GM23338 (cell line): ENCODE measurements at regions not wholly inside any gene's neighbourhood (a gene's known extent, or its start where the extent isn't known, plus 50 kb on each side); places are given as distances from the start of the nearest gene placed in this dataset.

ENCODE experiments used
- CREB1 ChIP-seq: fragments of 250-450 bp; sonication (Bioruptor Pico); IDR thresholded peaks from 2 replicates; pipeline ENCODE4 v1.5.0; 2020; ENCODE audit warnings: low read depth, mild to moderate bottlenecking, moderate library complexity
- EZH2 ChIP-seq: fragments of 200-600 bp; sonication (generic); IDR thresholded peaks from one replicate; pipeline ENCODE4 v1.8.0; 2017; ENCODE audit warnings: antibody characterized with exemption, mild to moderate bottlenecking, low read depth; ENCODE audit not compliant: unreplicated experiment
- EZH2phosphoT487 ChIP-seq: fragments of 200-600 bp; sonication (generic); IDR thresholded peaks from one replicate; pipeline ENCODE4 v1.8.1; 2018; ENCODE audit warnings: antibody characterized with exemption; ENCODE audit not compliant: unreplicated experiment
- JUNB ChIP-seq: IDR thresholded peaks from one replicate; pipeline ENCODE4 v1.6.1; 2016; ENCODE audit warnings: antibody characterized with exemption; ENCODE audit not compliant: unreplicated experiment
- NANOG ChIP-seq: IDR thresholded peaks from 2 replicates; pipeline ENCODE4 v1.6.1; 2016; ENCODE audit warnings: antibody characterized with exemption, borderline replicate concordance
- POLR2AphosphoS5 ChIP-seq: IDR thresholded peaks from 2 replicates; pipeline ENCODE4 v1.6.1; 2016; ENCODE audit warnings: antibody characterized with exemption, low read depth
- STAT1 ChIP-seq: IDR thresholded peaks from one replicate; pipeline ENCODE4 v1.6.1; 2016; ENCODE audit warnings: antibody characterized with exemption; ENCODE audit not compliant: unreplicated experiment
- ZNF114 ChIP-seq: fragments of 250-450 bp; sonication (Bioruptor Pico); IDR thresholded peaks from 2 replicates; pipeline ENCODE4 v1.5.0; 2020; ENCODE audit warnings: mild to moderate bottlenecking, moderate library complexity
- TF ChIP-seq, protein P1 (sequence below), 2 experiments: fragments of 200-600 bp in 1 of 2; sonication (generic) in 1 of 2; conservative IDR thresholded peaks; 2 replicates each; pipeline versions ENCODE4 v1.5.1 to v1.6.1; 2016 to 2017; ENCODE audit warnings: antibody characterized with exemption in 2 of 2, low read depth in 2 of 2, mild to moderate bottlenecking in 2 of 2, moderate library complexity in 1 of 2
- TF ChIP-seq, protein P2 (sequence below): IDR thresholded peaks from one replicate; pipeline ENCODE4 v1.6.1; 2018; ENCODE audit warnings: antibody characterized with exemption; ENCODE audit not compliant: unreplicated experiment
- TF ChIP-seq, protein P3 (sequence below): IDR thresholded peaks from 2 replicates; pipeline ENCODE4 v1.6.1; 2016; ENCODE audit warnings: antibody characterized with exemption
- TF ChIP-seq, protein P4 (sequence below): fragments of 250-450 bp; sonication (Bioruptor Pico); IDR thresholded peaks from 2 replicates; pipeline ENCODE4 v1.5.0; 2020; ENCODE audit warnings: mild to moderate bottlenecking, moderate library complexity

DNA sequence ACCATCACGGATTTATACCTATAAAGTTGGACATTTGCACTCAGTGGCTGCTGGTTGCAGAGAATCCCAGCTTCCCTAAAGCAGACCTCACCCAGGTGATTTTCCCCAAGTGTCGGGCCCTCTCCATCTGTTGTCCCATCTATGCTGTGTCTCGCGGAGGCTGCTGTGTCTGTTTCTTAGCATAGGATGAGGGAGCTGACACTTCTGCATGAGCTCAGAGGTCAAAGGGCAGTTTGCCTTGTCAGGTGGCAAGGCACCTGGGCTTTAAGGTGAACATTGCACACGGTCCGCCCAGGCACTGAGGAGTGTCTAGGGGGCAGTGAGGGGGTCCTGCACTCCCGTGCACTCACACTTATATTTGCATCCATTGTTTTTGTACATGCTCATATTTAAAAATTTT is 151.6 kb downstream of the ZIC5 start:
- TF ChIP-seq, protein P1, sequence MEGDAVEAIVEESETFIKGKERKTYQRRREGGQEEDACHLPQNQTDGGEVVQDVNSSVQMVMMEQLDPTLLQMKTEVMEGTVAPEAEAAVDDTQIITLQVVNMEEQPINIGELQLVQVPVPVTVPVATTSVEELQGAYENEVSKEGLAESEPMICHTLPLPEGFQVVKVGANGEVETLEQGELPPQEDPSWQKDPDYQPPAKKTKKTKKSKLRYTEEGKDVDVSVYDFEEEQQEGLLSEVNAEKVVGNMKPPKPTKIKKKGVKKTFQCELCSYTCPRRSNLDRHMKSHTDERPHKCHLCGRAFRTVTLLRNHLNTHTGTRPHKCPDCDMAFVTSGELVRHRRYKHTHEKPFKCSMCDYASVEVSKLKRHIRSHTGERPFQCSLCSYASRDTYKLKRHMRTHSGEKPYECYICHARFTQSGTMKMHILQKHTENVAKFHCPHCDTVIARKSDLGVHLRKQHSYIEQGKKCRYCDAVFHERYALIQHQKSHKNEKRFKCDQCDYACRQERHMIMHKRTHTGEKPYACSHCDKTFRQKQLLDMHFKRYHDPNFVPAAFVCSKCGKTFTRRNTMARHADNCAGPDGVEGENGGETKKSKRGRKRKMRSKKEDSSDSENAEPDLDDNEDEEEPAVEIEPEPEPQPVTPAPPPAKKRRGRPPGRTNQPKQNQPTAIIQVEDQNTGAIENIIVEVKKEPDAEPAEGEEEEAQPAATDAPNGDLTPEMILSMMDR (conservative IDR thresholded peaks at IDR 0.05; ENCODE audit: low read depth in 2 of 2): no peak
- TF ChIP-seq EZH2phosphoT487 (no peak), ZNF114 (CRISPR knock-in tag) (no peak), CREB1 (no peak), EZH2 (no peak), POLR2AphosphoS5 (no peak), JUNB (no peak), NANOG (no peak), STAT1 (no peak)
- TF ChIP-seq, protein P2, sequence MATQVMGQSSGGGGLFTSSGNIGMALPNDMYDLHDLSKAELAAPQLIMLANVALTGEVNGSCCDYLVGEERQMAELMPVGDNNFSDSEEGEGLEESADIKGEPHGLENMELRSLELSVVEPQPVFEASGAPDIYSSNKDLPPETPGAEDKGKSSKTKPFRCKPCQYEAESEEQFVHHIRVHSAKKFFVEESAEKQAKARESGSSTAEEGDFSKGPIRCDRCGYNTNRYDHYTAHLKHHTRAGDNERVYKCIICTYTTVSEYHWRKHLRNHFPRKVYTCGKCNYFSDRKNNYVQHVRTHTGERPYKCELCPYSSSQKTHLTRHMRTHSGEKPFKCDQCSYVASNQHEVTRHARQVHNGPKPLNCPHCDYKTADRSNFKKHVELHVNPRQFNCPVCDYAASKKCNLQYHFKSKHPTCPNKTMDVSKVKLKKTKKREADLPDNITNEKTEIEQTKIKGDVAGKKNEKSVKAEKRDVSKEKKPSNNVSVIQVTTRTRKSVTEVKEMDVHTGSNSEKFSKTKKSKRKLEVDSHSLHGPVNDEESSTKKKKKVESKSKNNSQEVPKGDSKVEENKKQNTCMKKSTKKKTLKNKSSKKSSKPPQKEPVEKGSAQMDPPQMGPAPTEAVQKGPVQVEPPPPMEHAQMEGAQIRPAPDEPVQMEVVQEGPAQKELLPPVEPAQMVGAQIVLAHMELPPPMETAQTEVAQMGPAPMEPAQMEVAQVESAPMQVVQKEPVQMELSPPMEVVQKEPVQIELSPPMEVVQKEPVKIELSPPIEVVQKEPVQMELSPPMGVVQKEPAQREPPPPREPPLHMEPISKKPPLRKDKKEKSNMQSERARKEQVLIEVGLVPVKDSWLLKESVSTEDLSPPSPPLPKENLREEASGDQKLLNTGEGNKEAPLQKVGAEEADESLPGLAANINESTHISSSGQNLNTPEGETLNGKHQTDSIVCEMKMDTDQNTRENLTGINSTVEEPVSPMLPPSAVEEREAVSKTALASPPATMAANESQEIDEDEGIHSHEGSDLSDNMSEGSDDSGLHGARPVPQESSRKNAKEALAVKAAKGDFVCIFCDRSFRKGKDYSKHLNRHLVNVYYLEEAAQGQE: no peak
- TF ChIP-seq, protein P3, sequence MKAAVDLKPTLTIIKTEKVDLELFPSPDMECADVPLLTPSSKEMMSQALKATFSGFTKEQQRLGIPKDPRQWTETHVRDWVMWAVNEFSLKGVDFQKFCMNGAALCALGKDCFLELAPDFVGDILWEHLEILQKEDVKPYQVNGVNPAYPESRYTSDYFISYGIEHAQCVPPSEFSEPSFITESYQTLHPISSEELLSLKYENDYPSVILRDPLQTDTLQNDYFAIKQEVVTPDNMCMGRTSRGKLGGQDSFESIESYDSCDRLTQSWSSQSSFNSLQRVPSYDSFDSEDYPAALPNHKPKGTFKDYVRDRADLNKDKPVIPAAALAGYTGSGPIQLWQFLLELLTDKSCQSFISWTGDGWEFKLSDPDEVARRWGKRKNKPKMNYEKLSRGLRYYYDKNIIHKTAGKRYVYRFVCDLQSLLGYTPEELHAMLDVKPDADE: no peak
- TF ChIP-seq, protein P4, sequence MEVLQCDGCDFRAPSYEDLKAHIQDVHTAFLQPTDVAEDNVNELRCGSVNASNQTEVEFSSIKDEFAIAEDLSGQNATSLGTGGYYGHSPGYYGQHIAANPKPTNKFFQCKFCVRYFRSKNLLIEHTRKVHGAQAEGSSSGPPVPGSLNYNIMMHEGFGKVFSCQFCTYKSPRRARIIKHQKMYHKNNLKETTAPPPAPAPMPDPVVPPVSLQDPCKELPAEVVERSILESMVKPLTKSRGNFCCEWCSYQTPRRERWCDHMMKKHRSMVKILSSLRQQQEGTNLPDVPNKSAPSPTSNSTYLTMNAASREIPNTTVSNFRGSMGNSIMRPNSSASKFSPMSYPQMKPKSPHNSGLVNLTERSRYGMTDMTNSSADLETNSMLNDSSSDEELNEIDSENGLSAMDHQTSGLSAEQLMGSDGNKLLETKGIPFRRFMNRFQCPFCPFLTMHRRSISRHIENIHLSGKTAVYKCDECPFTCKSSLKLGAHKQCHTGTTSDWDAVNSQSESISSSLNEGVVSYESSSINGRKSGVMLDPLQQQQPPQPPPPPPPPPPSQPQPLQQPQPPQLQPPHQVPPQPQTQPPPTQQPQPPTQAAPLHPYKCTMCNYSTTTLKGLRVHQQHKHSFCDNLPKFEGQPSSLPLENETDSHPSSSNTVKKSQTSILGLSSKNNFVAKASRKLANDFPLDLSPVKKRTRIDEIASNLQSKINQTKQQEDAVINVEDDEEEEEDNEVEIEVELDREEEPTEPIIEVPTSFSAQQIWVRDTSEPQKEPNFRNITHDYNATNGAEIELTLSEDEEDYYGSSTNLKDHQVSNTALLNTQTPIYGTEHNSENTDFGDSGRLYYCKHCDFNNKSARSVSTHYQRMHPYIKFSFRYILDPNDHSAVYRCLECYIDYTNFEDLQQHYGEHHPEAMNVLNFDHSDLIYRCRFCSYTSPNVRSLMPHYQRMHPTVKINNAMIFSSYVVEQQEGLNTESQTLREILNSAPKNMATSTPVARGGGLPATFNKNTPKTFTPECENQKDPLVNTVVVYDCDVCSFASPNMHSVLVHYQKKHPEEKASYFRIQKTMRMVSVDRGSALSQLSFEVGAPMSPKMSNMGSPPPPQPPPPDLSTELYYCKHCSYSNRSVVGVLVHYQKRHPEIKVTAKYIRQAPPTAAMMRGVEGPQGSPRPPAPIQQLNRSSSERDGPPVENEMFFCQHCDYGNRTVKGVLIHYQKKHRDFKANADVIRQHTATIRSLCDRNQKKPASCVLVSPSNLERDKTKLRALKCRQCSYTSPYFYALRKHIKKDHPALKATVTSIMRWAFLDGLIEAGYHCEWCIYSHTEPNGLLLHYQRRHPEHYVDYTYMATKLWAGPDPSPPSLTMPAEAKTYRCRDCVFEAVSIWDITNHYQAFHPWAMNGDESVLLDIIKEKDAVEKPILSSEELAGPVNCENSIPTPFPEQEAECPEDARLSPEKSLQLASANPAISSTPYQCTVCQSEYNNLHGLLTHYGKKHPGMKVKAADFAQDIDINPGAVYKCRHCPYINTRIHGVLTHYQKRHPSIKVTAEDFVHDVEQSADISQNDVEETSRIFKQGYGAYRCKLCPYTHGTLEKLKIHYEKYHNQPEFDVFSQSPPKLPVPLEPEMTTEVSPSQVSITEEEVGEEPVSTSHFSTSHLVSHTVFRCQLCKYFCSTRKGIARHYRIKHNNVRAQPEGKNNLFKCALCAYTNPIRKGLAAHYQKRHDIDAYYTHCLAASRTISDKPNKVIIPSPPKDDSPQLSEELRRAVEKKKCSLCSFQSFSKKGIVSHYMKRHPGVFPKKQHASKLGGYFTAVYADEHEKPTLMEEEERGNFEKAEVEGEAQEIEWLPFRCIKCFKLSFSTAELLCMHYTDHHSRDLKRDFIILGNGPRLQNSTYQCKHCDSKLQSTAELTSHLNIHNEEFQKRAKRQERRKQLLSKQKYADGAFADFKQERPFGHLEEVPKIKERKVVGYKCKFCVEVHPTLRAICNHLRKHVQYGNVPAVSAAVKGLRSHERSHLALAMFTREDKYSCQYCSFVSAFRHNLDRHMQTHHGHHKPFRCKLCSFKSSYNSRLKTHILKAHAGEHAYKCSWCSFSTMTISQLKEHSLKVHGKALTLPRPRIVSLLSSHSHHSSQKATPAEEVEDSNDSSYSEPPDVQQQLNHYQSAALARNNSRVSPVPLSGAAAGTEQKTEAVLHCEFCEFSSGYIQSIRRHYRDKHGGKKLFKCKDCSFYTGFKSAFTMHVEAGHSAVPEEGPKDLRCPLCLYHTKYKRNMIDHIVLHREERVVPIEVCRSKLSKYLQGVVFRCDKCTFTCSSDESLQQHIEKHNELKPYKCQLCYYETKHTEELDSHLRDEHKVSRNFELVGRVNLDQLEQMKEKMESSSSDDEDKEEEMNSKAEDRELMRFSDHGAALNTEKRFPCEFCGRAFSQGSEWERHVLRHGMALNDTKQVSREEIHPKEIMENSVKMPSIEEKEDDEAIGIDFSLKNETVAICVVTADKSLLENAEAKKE (CRISPR knock-in tag): no peak
